ENCODE measurements at regions not wholly inside any gene's neighbourhood (a gene's known extent, or its start where the extent isn't known, plus 50 kb on each side); places are given as distances from the start of the nearest gene placed in this dataset.

DNA sequence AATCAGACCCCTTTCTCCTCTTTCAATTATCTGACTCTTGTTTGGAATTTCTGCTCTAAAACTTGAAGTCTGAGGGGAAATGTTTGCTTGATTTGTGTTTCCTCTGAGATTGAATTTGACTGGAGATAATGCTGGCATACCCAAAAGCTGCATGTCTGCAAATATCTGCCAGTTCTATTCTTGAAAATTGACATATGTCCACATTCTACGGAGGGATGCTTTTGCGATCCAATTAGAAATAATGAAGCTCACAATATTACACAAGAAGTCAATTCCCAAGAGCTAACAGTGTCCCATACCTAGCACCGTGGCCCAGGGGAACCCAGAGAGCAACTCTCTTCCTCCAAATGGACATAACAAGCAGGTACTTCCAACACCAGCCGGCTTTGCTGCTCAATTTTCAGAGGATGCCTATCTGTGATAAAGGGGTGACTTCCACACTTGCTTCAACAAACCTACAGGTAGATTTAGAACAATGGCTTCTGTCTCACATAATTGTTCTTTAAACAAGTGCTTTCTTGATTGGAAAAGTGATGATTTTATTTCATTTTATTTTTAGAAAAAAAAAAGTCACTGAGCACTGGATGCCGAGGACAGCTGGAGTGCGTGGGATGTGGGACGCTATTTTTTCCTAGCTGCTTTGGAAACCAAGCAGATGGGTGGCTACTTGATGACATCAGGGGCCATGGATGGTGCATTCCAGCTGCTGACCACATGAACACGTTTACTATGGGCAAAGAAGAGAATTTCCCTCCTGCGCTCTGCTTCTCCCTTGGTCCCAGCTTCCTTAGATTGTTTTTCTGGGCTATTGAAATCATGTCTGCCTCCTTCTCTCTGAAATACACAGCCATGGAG, 488.9 kb downstream of the RNF144A start:
- no peak overlapping the region for H3K9ac ChIP-seq
- no peak overlapping the region for H3K27ac ChIP-seq
- H3K4me3 ChIP-seq (ENCODE audit: low read depth, low read length), result no peak overlapping the region
- H3K4me2 ChIP-seq (ENCODE audit: low read length), result no peak overlapping the region
- H3K9me3 ChIP-seq (ENCODE audit: control insufficient read depth, low read length), result no peaks in the 10 kb centered on the region
- no peak for TF ChIP-seq CTCF (IDR thresholded peaks at IDR 0.05)
- no peaks in the 10 kb centered on the region for H3K4me1 ChIP-seq
- H2AFZ ChIP-seq, result no peak overlapping the region
- no peaks in the 10 kb centered on the region for H3K27me3 ChIP-seq (ENCODE audit: control insufficient read depth, insufficient read depth, low read length)
- H3K36me3 ChIP-seq (ENCODE audit: control insufficient read depth, insufficient read depth, low read length), result no peaks in the 10 kb centered on the region
- no peaks in the 10 kb centered on the region for H3K79me2 ChIP-seq

DNA sequence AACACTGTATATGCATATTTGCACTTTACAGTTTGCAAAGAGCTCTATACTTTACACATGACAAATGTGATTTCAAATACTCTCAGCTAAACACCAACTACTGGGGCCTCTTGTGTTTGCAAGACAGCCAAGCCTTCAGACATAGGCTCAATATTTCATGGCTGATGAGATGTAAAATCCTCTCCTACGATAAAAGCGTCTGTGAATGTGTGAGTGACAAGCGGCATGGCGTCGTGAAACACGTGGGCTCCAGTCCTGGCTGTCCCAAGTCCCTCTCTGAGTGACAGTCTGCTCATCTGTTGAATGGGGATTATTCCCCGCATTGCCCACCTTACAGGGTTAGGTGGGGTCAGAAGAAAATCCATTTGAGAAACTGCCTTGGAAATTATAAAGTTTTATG, 489.8 kb downstream of the RNF144A start:
- H3K27me3 ChIP-seq (ENCODE audit: control insufficient read depth, insufficient read depth, low read length), result no peaks in the 10 kb centered on the region
- H3K27ac ChIP-seq, result no peak overlapping the region
- H3K4me2 ChIP-seq (ENCODE audit: low read length), result no peak overlapping the region
- no peak overlapping the region for H3K9ac ChIP-seq
- H2AFZ ChIP-seq, result no peak overlapping the region
- no peak for TF ChIP-seq CTCF (IDR thresholded peaks at IDR 0.05)
- H3K79me2 ChIP-seq, result no peaks in the 10 kb centered on the region
- H3K9me3 ChIP-seq (ENCODE audit: control insufficient read depth, low read length), result no peaks in the 10 kb centered on the region
- H3K36me3 ChIP-seq (ENCODE audit: control insufficient read depth, insufficient read depth, low read length), result no peaks in the 10 kb centered on the region
- H3K4me3 ChIP-seq (ENCODE audit: low read depth, low read length), result no peak overlapping the region
- no peaks in the 10 kb centered on the region for H3K4me1 ChIP-seq

DNA sequence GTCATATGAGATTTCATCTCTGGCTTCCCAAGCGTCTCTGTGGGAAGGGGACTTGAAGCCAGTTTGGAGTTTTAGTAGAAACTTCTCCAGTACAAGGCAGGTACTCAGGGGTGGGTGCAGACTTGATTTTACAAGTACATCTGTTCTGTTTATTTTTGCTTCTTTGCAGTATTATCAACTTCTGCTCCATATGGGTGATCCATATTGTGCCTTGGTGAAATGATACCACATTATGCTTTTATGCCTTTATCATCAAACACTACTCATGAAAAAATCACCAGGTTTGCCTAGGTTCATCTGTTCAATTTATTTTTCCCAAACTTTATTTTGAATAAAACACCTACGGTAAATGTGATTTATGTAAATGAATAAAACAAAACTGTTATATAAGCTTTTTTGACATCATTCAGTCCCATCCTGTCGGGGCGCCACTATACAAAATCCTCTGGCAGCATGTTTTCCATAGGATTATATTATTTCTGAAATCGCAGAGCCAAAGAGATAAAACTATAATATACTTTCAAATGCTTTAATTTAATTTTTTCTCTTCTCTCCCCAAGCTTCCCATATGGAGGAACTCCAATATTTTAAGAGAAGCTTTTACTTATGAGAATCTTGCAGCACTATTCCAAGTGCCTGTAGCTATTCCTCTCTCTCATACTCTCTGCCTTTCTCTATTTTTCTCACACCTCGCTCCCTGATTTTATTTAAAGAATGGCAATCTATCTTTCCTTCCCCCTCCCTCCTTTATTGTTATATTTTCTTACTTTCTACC, 490.9 kb downstream of the RNF144A start:
- H2AFZ ChIP-seq, result no peak overlapping the region
- no peak overlapping the region for H3K4me2 ChIP-seq (ENCODE audit: low read length)
- H3K79me2 ChIP-seq, result no peaks in the 10 kb centered on the region
- no peaks in the 10 kb centered on the region for H3K9me3 ChIP-seq (ENCODE audit: control insufficient read depth, low read length)
- no peak overlapping the region for H3K9ac ChIP-seq
- H3K4me3 ChIP-seq (ENCODE audit: low read depth, low read length), result no peak overlapping the region
- H3K4me1 ChIP-seq, result no peaks in the 10 kb centered on the region
- H3K36me3 ChIP-seq (ENCODE audit: control insufficient read depth, insufficient read depth, low read length), result no peaks in the 10 kb centered on the region
- no peak for TF ChIP-seq CTCF (IDR thresholded peaks at IDR 0.05)
- no peak overlapping the region for H3K27ac ChIP-seq
- H3K27me3 ChIP-seq (ENCODE audit: control insufficient read depth, insufficient read depth, low read length), result no peaks in the 10 kb centered on the region

DNA sequence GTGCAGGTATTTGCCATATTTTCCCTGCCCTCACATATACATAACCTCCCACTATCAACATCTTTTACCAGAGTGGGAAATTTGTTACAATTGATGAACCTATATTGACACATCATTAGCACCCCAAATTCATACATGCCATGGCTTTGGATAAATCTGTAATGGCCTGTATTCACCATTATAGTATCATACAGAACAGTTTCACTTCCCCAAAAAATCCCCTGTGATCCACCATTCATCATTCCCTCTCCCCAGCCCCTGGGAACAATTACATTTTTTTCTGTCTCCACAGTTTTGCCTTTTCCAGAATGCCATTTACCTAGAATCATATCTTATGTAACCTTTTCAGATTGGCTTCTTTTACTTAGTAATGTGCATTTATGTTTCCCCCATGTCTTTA, 494.5 kb downstream of the RNF144A start:
- Histone ChIP-seq H3K4me3 (ENCODE audit: low read depth, low read length) (no peak overlapping the region), H3K36me3 (ENCODE audit: control insufficient read depth, insufficient read depth, low read length) (no peaks in the 10 kb centered on the region), H3K4me1 (no peaks in the 10 kb centered on the region), H3K27me3 (ENCODE audit: control insufficient read depth, insufficient read depth, low read length) (no peaks in the 10 kb centered on the region), H2AFZ (no peak overlapping the region), H3K9me3 (ENCODE audit: control insufficient read depth, low read length) (no peaks in the 10 kb centered on the region), H3K27ac (no peak overlapping the region), H3K79me2 (no peaks in the 10 kb centered on the region), H3K4me2 (ENCODE audit: low read length) (no peak overlapping the region), H3K9ac (no peak overlapping the region)
- no peak for TF ChIP-seq CTCF (IDR thresholded peaks at IDR 0.05)

All from parathyroid adenoma (tissue), 2 donors.